ENCODE measurements at regions not wholly inside any gene's neighbourhood (a gene's known extent, or its start where the extent isn't known, plus 50 kb on each side); places are given as distances from the start of the nearest gene placed in this dataset.
"Not testable (repeated sequence)": the region's sequence is repeated elsewhere in the genome, so short reads cannot be mapped to it uniquely, and the experiment has no call there.

DNA sequence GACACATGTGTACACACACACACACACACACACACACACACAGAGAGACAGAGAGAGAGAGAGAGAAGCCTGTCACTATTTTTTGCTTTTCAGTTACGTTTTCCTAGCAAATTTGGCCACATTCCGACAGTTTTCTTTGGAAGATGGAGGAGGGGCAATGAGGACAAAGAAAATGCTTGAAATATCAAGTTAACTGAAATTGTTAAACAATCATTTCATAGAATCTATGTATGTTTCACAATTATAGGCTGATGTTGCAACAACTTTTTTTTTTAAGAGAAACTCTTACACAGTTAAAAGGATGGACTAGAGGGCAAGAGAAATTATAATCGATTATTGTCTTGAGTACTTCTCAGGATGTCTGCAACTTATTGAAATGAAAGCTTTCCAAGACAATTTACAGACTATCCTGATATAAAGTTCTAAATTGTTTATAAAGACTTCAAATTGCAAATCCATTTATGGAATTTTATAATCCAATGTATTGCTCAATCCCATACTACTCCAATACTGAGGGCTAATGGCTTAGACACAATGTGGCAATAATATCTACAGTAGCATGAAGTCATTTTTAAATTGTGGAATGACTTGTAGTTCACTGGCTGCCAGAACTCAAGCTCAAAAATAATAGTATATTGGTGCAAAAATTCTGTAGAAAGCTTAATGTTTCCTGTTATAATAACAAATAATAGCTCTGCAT lies 647.0 kb upstream of the PCDH7 start:
- POLR2A ChIA-PET: no interaction called here
- CTCF ChIA-PET: no interaction called here

DNA sequence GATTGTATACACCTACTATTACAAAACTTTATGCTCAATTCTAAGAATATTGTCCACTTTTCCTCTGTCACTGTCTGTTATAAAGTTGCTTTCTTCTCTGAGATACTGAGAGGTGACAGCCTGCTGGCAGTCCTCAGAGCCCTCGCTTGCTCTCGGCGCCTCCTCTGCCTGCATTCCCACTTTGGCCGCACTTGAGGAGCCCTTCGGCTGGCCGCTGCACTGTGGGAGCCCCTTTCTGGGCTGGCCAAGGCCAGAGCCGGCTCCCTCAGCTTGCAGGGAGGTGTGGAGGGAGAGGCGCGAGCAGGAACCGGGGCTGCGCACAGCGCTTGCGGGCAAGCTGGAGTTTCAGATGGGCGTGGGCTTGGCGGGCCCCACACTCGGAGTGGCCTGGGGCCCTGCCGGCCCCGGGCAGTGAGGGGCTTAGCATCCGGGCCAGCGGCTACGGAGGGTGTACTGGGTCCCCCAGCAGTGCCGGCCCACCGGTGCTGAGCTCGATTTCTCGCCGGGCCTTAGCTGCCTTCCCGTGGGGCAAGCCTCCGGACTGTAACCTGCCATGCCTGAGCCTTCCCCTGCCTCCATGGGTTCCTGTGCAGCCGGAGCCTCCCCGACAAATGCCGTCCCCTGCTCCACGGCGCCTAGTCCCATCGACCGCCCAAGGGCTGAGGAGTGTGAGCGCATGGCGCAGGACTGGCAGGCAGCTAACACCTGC lies 627.6 kb upstream of the PCDH7 start:
- CTCF ChIA-PET; POLR2A ChIA-PET; DNase-seq (ENCODE audit: extremely low spot score): not testable (repeated sequence)

More for the DNA sequence above, 647.0 kb upstream of the PCDH7 start:
- DNase-seq (ENCODE audit: extremely low spot score): no peak
- TF ChIP-seq CTCF (IDR thresholded peaks at IDR 0.05; ENCODE audit: control extremely low read depth, extremely low read depth, low read depth, missing control alignments): no peak

GRCh38 chr4:30094887-30095286 lies 625.3 kb upstream of the PCDH7 start:
- POLR2A ChIA-PET: no interaction called here
- DNase-seq (ENCODE audit: extremely low spot score): no peak
- no peak for TF ChIP-seq CTCF (IDR thresholded peaks at IDR 0.05; ENCODE audit: control extremely low read depth, extremely low read depth, low read depth, missing control alignments)
- CTCF ChIA-PET: no interaction called here

DNA sequence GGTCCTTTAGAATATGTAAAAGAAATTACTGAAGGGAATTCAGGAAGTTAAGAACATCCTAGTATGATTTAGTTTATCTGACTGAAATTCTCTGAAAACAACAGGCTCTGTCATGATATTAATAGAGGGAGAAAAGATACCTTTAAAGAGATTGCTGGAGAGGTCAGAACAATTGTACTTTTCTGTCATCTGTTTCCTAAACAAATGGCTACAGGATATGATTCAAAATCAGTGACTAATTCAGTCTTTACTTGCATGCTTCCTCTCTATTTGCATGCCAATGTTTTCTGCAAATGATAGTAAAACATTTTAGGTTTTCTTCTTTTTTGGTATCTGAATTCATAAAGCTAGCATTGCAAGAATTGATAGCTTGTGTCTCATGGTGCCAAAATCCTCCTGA lies 616.7 kb upstream of the PCDH7 start:
- CTCF ChIA-PET: no interaction called here

DNA sequence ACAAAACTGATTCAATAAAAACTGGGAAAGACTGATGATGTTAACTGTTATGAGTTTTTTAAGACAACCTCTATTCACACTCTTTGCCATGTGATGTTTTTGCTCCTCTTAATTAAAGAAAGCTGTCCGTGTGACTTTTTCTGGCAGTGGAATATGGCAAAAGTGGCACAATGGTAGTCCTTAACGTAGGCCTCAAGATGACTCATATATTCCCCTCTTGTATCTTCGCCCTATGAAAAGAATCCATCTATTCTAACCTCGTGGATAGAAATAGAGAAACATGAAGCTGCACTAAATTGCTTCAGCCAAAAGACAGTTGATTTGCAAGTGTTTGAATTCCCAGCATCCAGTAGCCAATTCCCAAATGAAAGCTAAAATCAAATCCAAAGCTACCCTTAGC lies 603.8 kb upstream of the PCDH7 start:
- CTCF ChIA-PET: interaction anchor here (0.9 kb wide), 1 partner anchor 11 kb away, joined by 3 read pairs; no protein-coding TSS in a partner anchor
- DNase-seq (ENCODE audit: extremely low spot score): no peak
- POLR2A ChIA-PET: no interaction called here
- no peak for TF ChIP-seq CTCF (IDR thresholded peaks at IDR 0.05; ENCODE audit: control extremely low read depth, extremely low read depth, low read depth, missing control alignments)

More for the DNA sequence above, 616.7 kb upstream of the PCDH7 start:
- POLR2A ChIA-PET: no interaction called here
- DNase-seq (ENCODE audit: extremely low spot score): no peak
- TF ChIP-seq CTCF (IDR thresholded peaks at IDR 0.05; ENCODE audit: control extremely low read depth, extremely low read depth, low read depth, missing control alignments): no peak

DNA sequence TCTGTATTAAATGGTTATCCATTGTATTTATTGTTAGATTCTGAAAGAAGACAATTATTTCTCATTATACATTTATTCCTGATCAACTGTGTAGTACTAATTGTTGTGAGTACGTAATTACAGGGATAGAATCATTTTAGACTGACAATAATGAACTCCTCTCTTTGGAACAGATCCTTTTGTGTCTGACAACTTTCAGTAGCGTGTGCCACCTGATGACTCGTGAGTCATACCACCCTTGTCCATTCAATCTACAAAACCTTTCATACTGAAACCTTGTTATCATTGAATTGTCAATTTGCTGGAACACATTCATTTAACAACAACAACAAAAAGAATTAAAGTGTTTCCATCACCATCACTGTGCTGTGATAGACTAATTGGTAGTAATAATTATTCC lies 602.7 kb upstream of the PCDH7 start:
- DNase-seq (ENCODE audit: extremely low spot score): no peak
- POLR2A ChIA-PET: no interaction called here
- CTCF ChIA-PET: no interaction called here
- TF ChIP-seq CTCF (IDR thresholded peaks at IDR 0.05; ENCODE audit: control extremely low read depth, extremely low read depth, low read depth, missing control alignments): no peak

- DNase-seq (ENCODE audit: extremely low spot score): no peak
- ChIA-PET POLR2A (no interaction called here), CTCF (no interaction called here)
- no peak for TF ChIP-seq CTCF (IDR thresholded peaks at IDR 0.05; ENCODE audit: control extremely low read depth, extremely low read depth, low read depth, missing control alignments)
Measured at GRCh38 chr4:30122711-30123110, 597.5 kb upstream of the PCDH7 start.

DNA sequence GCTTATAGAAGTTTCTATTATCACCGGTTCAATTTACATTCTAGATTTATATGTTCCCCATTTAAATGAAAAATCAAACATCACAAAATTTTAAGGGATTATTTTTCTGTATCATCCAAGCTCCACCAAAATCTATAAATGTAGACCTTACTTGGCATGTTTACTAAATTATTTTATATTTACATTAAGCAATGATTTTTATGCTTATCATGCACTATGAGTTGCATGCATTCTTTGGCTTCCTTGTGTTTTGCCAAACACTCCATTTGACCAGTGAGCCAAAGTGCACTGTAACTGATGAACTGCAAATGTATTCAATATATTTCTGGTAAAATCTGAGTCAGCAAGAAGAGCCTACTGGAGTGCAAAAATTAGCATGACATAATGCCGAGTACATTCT lies 595.5 kb upstream of the PCDH7 start:
- POLR2A ChIA-PET; DNase-seq (ENCODE audit: extremely low spot score); CTCF ChIA-PET: not testable (repeated sequence)

Data from GM10248 (cell line).